ENCODE measurements at regions not wholly inside any gene's neighbourhood (a gene's known extent, or its start where the extent isn't known, plus 50 kb on each side); places are given as distances from the start of the nearest gene placed in this dataset.

DNA sequence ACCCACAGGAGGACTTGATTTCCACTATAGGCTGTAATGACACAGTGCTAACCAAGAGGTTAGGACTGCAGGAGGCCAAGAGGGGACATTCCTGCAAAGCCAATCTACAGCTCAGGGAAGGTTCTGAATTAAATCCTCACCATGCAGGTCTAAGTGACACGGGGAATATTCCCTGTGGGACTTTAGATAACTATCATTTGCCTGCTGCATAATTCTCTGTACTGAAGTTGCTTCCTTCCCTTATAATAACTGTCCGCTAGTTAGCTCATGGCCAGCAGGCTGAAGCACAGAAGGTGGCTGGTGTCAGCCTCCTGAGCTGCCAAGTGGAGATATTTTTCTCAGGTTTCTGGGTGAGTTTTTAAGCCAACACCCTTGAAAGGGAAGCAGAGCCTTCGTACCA is 74.6 kb upstream of the SOX9 start:
- H3K27ac ChIP-seq = no peak overlapping the region
- H3K4me1 ChIP-seq (ENCODE audit: insufficient read depth) = no peaks in the 10 kb centered on the region
- H3K4me3 ChIP-seq = no peak overlapping the region
- no peaks in the 10 kb centered on the region for H3K27me3 ChIP-seq
- DNase-seq (ENCODE audit: low spot score) = no peak
- no peaks in the 10 kb centered on the region for H3K9me3 ChIP-seq (ENCODE audit: low read depth)
- no peaks in the 10 kb centered on the region for H3K9me2 ChIP-seq (replicated peaks; ENCODE audit: insufficient read depth)
- 84% methylated on average over 3 of the region's 3 CpGs for WGBS (ENCODE audit: low lambda C conversion rate, missing lambda C conversion rate)
- no peak overlapping the region for H2AFZ ChIP-seq
- H3K36me3 ChIP-seq (replicated peaks; ENCODE audit: insufficient read depth, low read depth) = no peaks in the 10 kb centered on the region
- no peak overlapping the region for H3K4me2 ChIP-seq
- H3K79me2 ChIP-seq = no peaks in the 10 kb centered on the region
- TF ChIP-seq, protein P1, sequence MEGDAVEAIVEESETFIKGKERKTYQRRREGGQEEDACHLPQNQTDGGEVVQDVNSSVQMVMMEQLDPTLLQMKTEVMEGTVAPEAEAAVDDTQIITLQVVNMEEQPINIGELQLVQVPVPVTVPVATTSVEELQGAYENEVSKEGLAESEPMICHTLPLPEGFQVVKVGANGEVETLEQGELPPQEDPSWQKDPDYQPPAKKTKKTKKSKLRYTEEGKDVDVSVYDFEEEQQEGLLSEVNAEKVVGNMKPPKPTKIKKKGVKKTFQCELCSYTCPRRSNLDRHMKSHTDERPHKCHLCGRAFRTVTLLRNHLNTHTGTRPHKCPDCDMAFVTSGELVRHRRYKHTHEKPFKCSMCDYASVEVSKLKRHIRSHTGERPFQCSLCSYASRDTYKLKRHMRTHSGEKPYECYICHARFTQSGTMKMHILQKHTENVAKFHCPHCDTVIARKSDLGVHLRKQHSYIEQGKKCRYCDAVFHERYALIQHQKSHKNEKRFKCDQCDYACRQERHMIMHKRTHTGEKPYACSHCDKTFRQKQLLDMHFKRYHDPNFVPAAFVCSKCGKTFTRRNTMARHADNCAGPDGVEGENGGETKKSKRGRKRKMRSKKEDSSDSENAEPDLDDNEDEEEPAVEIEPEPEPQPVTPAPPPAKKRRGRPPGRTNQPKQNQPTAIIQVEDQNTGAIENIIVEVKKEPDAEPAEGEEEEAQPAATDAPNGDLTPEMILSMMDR (IDR thresholded peaks at IDR 0.05; ENCODE audit: poor library complexity) = no peak
- no peak for TF ChIP-seq EZH2 (IDR thresholded peaks at IDR 0.05; ENCODE audit: borderline replicate concordance)
- no peak for TF ChIP-seq EZH2phosphoT487 (IDR thresholded peaks at IDR 0.05; ENCODE audit: low read depth, severe bottlenecking, unreplicated experiment)
- no peaks in the 10 kb centered on the region for H4K20me1 ChIP-seq (ENCODE audit: insufficient read depth, poor library complexity, severe bottlenecking)

- no peaks in the 10 kb centered on the region for H4K20me1 ChIP-seq (ENCODE audit: insufficient read depth, poor library complexity, severe bottlenecking)
- H3K36me3 ChIP-seq (replicated peaks; ENCODE audit: insufficient read depth, low read depth) = no peaks in the 10 kb centered on the region
- H3K4me3 ChIP-seq = no peak overlapping the region
- H3K4me2 ChIP-seq = no peak overlapping the region
- no peak overlapping the region for H3K27ac ChIP-seq
- no peaks in the 10 kb centered on the region for H3K9me3 ChIP-seq (ENCODE audit: low read depth)
- TF ChIP-seq EZH2 (IDR thresholded peaks at IDR 0.05; ENCODE audit: borderline replicate concordance) (no peak), EZH2phosphoT487 (IDR thresholded peaks at IDR 0.05; ENCODE audit: low read depth, severe bottlenecking, unreplicated experiment) (no peak)
- TF ChIP-seq, protein P1 (IDR thresholded peaks at IDR 0.05; ENCODE audit: poor library complexity) = no peak
- no peaks in the 10 kb centered on the region for H3K27me3 ChIP-seq
- no peak for DNase-seq (ENCODE audit: low spot score)
- no peaks in the 10 kb centered on the region for H3K4me1 ChIP-seq (ENCODE audit: insufficient read depth)
- H2AFZ ChIP-seq = no peak overlapping the region
- H3K79me2 ChIP-seq = no peaks in the 10 kb centered on the region
- no peaks in the 10 kb centered on the region for H3K9me2 ChIP-seq (replicated peaks; ENCODE audit: insufficient read depth)
- WGBS (ENCODE audit: low lambda C conversion rate, missing lambda C conversion rate) = 86% methylated on average over 14 of the region's 14 CpGs
Measured at GRCh38 chr17:72046643-72047612, 73.9 kb upstream of the SOX9 start.

- 76% methylated on average over 2 of the region's 2 CpGs for WGBS (ENCODE audit: low lambda C conversion rate, missing lambda C conversion rate)
- peaks cover 19% of the 10 kb centered on the region for H3K27me3 ChIP-seq
- TF ChIP-seq, protein P1 (IDR thresholded peaks at IDR 0.05; ENCODE audit: poor library complexity) = no peak
- TF ChIP-seq EZH2phosphoT487 (IDR thresholded peaks at IDR 0.05; ENCODE audit: low read depth, severe bottlenecking, unreplicated experiment) (no peak), EZH2 (IDR thresholded peaks at IDR 0.05; ENCODE audit: borderline replicate concordance) (no peak)
Measured at GRCh38 chr17:72049914-72050313, 70.9 kb upstream of the SOX9 start.

More at GRCh38 chr17:72049914-72050313, 70.9 kb upstream of the SOX9 start:
- no peaks in the 10 kb centered on the region for H3K9me2 ChIP-seq (replicated peaks; ENCODE audit: insufficient read depth)
- DNase-seq (ENCODE audit: low spot score) = no peak
- H3K4me1 ChIP-seq (ENCODE audit: insufficient read depth) = no peaks in the 10 kb centered on the region
- H2AFZ ChIP-seq = no peak overlapping the region
- H4K20me1 ChIP-seq (ENCODE audit: insufficient read depth, poor library complexity, severe bottlenecking) = no peaks in the 10 kb centered on the region
- no peaks in the 10 kb centered on the region for H3K36me3 ChIP-seq (replicated peaks; ENCODE audit: insufficient read depth, low read depth)
- H3K79me2 ChIP-seq = no peaks in the 10 kb centered on the region
- no peak overlapping the region for H3K27ac ChIP-seq
- H3K4me3 ChIP-seq = no peak overlapping the region
- no peaks in the 10 kb centered on the region for H3K9me3 ChIP-seq (ENCODE audit: low read depth)
- H3K4me2 ChIP-seq = no peak overlapping the region

All from hepatocyte (in vitro differentiated cells).